PFSK-1 (cell line): ENCODE measurements at regions not wholly inside any gene's neighbourhood (a gene's known extent, or its start where the extent isn't known, plus 50 kb on each side); places are given as distances from the start of the nearest gene placed in this dataset.

ENCODE experiments used
- FOXP2 ChIP-seq: optimal IDR thresholded peaks from 2 replicates; pipeline ENCODE3; 2011; ENCODE audit warnings: borderline replicate concordance, control low read depth, inconsistent platforms; ENCODE audit not compliant: insufficient read depth; ENCODE audit errors: extremely low read length, extremely low read depth
- POLR2AphosphoS5 ChIP-seq: IDR thresholded peaks from 2 replicates; pipeline ENCODE4 v1.6.1; 2012; ENCODE audit warnings: low read depth, mild to moderate bottlenecking, control low read depth, low read length, moderate library complexity
- SIN3A ChIP-seq: IDR thresholded peaks from 2 replicates; pipeline ENCODE4 v1.6.1; 2012; ENCODE audit warnings: mild to moderate bottlenecking, low read length, moderate library complexity, borderline replicate concordance; ENCODE audit not compliant: insufficient read depth
- TAF1 ChIP-seq: IDR thresholded peaks from 2 replicates; pipeline ENCODE4 v1.6.1; 2012; ENCODE audit warnings: low read length, control low read depth, borderline replicate concordance; ENCODE audit not compliant: insufficient read depth
- TF ChIP-seq, protein P1 (sequence below), 2 experiments: IDR thresholded peaks; 2 replicates each; pipeline versions ENCODE4 v1.6.1 to v1.8.0; 2011 to 2012; ENCODE audit warnings: low read depth in 2 of 2, low read length in 2 of 2, control low read depth in 1 of 2, inconsistent platforms in 1 of 2, mild to moderate bottlenecking in 1 of 2, moderate library complexity in 1 of 2; ENCODE audit not compliant: insufficient read depth in 1 of 2

DNA sequence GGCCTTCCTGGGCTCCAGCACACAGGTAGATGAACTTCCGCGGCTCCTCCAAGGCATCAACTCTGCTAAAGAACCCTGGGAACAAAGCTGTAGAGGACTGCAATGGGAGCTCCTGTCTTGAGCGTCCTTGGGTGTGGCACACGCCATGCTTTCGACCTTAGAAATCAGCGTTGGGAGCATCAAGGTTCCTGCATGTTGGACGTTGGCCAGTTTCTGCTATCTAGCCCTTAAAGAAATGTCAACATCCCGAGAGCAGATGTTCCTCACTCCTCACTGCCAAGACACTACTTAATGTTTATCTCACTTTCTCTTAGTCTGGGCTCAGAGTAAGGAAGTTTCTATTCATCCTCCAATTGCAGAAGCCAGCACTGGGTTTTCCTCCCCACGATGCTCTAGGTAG, 70.6 kb upstream of the MEDAG start:
- TF ChIP-seq TAF1 (no peak), FOXP2 (no peak), POLR2AphosphoS5 (no peak), SIN3A (no peak)
- TF ChIP-seq, protein P1, sequence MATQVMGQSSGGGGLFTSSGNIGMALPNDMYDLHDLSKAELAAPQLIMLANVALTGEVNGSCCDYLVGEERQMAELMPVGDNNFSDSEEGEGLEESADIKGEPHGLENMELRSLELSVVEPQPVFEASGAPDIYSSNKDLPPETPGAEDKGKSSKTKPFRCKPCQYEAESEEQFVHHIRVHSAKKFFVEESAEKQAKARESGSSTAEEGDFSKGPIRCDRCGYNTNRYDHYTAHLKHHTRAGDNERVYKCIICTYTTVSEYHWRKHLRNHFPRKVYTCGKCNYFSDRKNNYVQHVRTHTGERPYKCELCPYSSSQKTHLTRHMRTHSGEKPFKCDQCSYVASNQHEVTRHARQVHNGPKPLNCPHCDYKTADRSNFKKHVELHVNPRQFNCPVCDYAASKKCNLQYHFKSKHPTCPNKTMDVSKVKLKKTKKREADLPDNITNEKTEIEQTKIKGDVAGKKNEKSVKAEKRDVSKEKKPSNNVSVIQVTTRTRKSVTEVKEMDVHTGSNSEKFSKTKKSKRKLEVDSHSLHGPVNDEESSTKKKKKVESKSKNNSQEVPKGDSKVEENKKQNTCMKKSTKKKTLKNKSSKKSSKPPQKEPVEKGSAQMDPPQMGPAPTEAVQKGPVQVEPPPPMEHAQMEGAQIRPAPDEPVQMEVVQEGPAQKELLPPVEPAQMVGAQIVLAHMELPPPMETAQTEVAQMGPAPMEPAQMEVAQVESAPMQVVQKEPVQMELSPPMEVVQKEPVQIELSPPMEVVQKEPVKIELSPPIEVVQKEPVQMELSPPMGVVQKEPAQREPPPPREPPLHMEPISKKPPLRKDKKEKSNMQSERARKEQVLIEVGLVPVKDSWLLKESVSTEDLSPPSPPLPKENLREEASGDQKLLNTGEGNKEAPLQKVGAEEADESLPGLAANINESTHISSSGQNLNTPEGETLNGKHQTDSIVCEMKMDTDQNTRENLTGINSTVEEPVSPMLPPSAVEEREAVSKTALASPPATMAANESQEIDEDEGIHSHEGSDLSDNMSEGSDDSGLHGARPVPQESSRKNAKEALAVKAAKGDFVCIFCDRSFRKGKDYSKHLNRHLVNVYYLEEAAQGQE (IDR thresholded peaks at IDR 0.05; ENCODE audit: insufficient read depth in 1 of 2, low read depth in 2 of 2, low read length in 2 of 2) = no peak

DNA sequence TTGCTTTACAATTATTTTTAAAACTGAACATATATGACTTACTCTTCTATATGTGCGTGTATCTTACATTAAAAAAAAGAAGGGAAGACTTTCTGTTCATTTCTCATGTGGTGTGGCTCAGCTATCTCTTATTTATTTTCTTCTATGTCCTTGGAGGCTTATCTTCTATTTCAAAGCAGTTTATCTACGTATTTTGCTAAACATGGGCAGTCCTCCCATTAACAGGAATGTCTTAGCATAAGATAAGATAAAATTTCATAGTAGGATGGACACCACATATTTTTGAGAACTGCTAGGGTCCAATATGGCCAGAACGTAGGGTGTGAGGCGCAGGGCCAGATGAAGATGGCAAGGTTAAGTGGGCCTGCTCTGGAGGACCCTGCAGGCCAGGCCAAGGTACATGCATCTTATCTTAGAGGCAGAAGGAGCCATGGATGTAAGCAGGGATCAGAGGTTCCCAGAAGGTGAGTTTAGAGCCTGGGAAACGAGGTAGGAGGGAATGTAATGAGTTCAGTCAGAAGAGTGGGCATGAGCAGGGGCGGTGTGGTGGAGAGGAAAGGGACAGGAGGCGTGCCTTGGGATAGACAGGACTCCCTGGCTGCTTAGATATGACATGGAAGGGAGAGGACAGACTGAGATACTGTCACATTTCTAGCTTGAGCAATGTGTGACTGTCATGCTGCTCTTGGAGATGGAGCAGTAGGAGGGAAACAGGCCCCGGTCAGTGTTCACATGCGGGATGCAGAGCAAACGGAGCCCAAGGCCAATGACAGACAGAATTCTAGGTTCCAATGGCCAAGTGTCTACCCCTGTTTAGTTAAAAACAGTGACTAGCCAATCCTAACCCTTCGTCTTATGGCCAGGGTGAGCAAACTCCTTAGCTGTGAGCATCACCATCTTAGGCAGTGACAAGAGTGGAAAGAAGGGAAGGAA, 68.6 kb upstream of the MEDAG start:
- TF ChIP-seq, protein P1 (IDR thresholded peaks at IDR 0.05; ENCODE audit: insufficient read depth in 1 of 2, low read depth in 2 of 2, low read length in 2 of 2) = no peak
- TF ChIP-seq SIN3A (no peak), FOXP2 (no peak), TAF1 (no peak), POLR2AphosphoS5 (no peak)

DNA sequence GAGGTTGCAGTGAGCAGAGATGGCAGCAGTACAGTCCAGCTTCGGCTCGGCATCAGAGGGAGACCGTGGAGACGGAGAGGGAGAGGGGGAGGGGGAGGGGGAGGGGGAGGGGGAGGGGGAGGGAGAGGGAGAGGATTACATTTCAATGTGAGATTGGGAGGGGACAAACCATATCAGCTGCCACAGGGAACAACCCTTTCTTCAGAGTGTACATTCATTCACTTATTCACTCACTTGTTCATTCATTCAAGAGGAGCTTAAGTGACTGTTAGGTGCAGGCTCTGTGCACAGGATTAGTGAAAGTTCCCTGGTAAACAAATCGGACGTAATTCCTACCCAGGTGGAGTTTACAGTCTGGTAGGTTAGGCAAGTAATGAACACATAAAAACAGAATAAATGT, 65.6 kb upstream of the MEDAG start:
- no peak for TF ChIP-seq SIN3A
- no peak for TF ChIP-seq POLR2AphosphoS5
- TF ChIP-seq, protein P1 (IDR thresholded peaks at IDR 0.05; ENCODE audit: insufficient read depth in 1 of 2, low read depth in 2 of 2, low read length in 2 of 2) = no peak
- TF ChIP-seq TAF1 = no peak
- TF ChIP-seq FOXP2 = no peak

DNA sequence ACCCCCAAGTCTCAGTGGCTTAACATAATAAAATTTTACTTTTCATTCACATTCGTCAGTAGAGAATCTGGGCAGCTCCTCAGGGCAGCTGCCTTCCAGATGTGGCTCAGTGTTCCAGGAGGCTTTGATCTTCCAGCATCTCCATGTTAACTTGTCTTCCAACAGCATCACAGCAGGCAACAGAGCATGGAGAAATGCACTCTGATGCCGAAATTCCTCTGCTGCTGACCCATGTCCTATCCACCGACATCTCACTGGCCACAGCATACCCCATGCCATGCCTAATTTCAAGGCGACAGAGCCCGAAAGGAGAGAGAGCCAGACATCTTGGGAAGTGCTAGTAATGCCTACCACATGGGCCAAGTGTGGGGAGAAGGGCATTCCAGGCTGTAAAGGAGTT, 64.9 kb upstream of the MEDAG start:
- no peak for TF ChIP-seq TAF1
- no peak for TF ChIP-seq FOXP2

DNA sequence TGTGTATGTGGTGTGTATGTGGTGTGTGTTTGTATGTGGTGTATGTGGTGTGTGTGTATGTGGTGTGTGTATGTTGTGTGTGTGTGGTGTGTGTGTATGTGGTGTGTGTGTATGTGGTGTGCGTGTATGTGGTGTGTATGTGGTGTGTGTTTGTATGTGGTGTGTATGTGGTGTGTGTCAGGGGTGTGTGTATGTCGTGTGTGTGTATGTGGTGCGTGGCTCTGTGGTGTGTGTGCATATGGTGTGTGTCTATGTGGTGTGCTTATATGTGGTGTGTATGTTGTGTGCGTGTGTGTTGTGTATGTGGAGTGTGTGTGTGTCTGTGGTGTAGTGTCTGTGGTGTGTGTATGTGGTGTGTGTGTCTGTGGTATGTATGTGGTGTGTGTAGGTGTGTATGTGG, 62.5 kb upstream of the MEDAG start:
- TF ChIP-seq, protein P1 (IDR thresholded peaks at IDR 0.05; ENCODE audit: insufficient read depth in 1 of 2, low read depth in 2 of 2, low read length in 2 of 2) = no peak
- no peak for TF ChIP-seq TAF1
- TF ChIP-seq SIN3A = no peak
- no peak for TF ChIP-seq FOXP2
- no peak for TF ChIP-seq POLR2AphosphoS5
